ENCODE measurements at regions not wholly inside any gene's neighbourhood (a gene's known extent, or its start where the extent isn't known, plus 50 kb on each side); places are given as distances from the start of the nearest gene placed in this dataset.

- Histone ChIP-seq H3K23ac (ENCODE audit: insufficient read length, low read depth, low read length) (no peak overlapping the region), H3K14ac (ENCODE audit: insufficient read depth, low read length) (no peak overlapping the region), H2AFZ (ENCODE audit: low read length) (no peak overlapping the region), H2BK120ac (ENCODE audit: low read depth, low read length, poor library complexity, severe bottlenecking) (no peak overlapping the region), H3K27ac (ENCODE audit: insufficient read length, low read depth, low read length) (no peak overlapping the region), H2BK20ac (ENCODE audit: low read depth, low read length, poor library complexity, severe bottlenecking) (no peak overlapping the region), H3K9me3 (ENCODE audit: control insufficient read depth, low read depth, low read length) (no peaks in the 10 kb centered on the region), H2AK5ac (ENCODE audit: insufficient read length, low read length) (no peak overlapping the region), H2BK12ac (ENCODE audit: insufficient read length, low read depth, low read length) (no peak overlapping the region), H3K27me3 (ENCODE audit: insufficient read depth, low read length) (no peaks in the 10 kb centered on the region), H3K4ac (ENCODE audit: low read depth, low read length) (no peak overlapping the region), H3T11ph (ENCODE audit: low read length) (no peak overlapping the region), H3K79me2 (ENCODE audit: insufficient read depth, low read length) (no peaks in the 10 kb centered on the region), H4K20me1 (ENCODE audit: control insufficient read depth, insufficient read depth, insufficient read length) (no peaks in the 10 kb centered on the region), H2BK5ac (ENCODE audit: insufficient read length, low read length) (no peak overlapping the region), H4K91ac (ENCODE audit: insufficient read length, low read depth, low read length) (no peak overlapping the region), H3K23me2 (ENCODE audit: insufficient read length, low read depth, low read length, poor library complexity, severe bottlenecking) (no peaks in the 10 kb centered on the region), H2BK15ac (ENCODE audit: low read depth, low read length) (no peak overlapping the region), H3K9ac (ENCODE audit: extremely low read depth, insufficient read length, low read length) (no peak overlapping the region), H3K56ac (ENCODE audit: insufficient read length, low read depth, low read length) (no peak overlapping the region), H4K8ac (replicated peaks; ENCODE audit: insufficient read length, low read depth, low read length) (no peak overlapping the region), H3K4me1 (ENCODE audit: insufficient read depth, low read length) (peaks cover 15% of the 10 kb centered on the region), H3K79me1 (ENCODE audit: insufficient read depth, low read depth, low read length, poor library complexity, severe bottlenecking) (no peaks in the 10 kb centered on the region), H4K5ac (ENCODE audit: insufficient read length, low read depth, low read length) (no peak overlapping the region), H3K4me2 (ENCODE audit: insufficient read depth, insufficient read length, low read length) (no peak overlapping the region), H3K18ac (ENCODE audit: insufficient read length, low read depth, low read length) (peak overlapping the region; percentile 25)
- TF ChIP-seq CTCF (conservative IDR thresholded peaks at IDR 0.05), result no peak; the same call in 2 of the 3 replicates
- H3K36me3 Mint-ChIP-seq (ENCODE audit: insufficient read depth in 1 of 3, low read depth in 3 of 3), result peaks cover 0 to 6% (median 0%) of the 10 kb centered on the region in 3 experiments; a peak in 4 of 7 replicates
- H3K9me3 Mint-ChIP-seq, result peaks cover 62 to 71% of the 10 kb centered on the region in 2 experiments
- H3K27me3 Mint-ChIP-seq (ENCODE audit: low read depth), result peaks cover 8% of the 10 kb centered on the region
- no CpG with 5 or more reads among the region's 5 CpGs for WGBS (ENCODE audit: extremely low coverage, insufficient read length, low lambda C conversion rate)
- no peak overlapping the region for H3K27ac Mint-ChIP-seq
- H3K4me3 Mint-ChIP-seq, result no peak overlapping the region
- no peak for DNase-seq
- H3K4me1 Mint-ChIP-seq, result peaks cover 37 to 38% of the 10 kb centered on the region in 2 experiments
Observed at GRCh38 chrX:39805825-39806224, 291.9 kb downstream of the BCOR start.

All from H9 (cell line).